Cardiac muscle cell (in vitro differentiated cells and primary cell): ENCODE measurements at regions not wholly inside any gene's neighbourhood (a gene's known extent, or its start where the extent isn't known, plus 50 kb on each side); places are given as distances from the start of the nearest gene placed in this dataset.

Source experiments
- DNase-seq, 2 donors: peaks; one replicate each; pipeline versions ENCODE4 v3.0.0 to v3.0.0-alpha.2; 2010 to 2017; ENCODE audit warnings: low read depth in 1 of 2, low spot score in 1 of 2
- H3K27ac ChIP-seq: fragments of 200-600 bp; sonication (generic); 2 replicates; pipeline ENCODE4 v1.5.1; 2016
- H3K27me3 ChIP-seq: fragments of 200-600 bp; sonication (generic); 2 replicates; pipeline ENCODE4 v1.6.0; 2016; ENCODE audit warnings: control low read depth
- H3K36me3 ChIP-seq: fragments of 200-600 bp; sonication (generic); 2 replicates; pipeline ENCODE4 v1.5.1; 2016; ENCODE audit warnings: control low read depth
- H3K4me1 ChIP-seq: fragments of 200-600 bp; sonication (generic); 2 replicates; pipeline ENCODE4 v1.8.1; 2017; ENCODE audit warnings: low read depth, mild to moderate bottlenecking, mixed run types
- H3K4me3 ChIP-seq: fragments of 200-600 bp; sonication (generic); 2 replicates; pipeline ENCODE4 v1.5.1; 2016; ENCODE audit warnings: mild to moderate bottlenecking
- H3K9me3 ChIP-seq: fragments of 200-600 bp; sonication (generic); 2 replicates; pipeline ENCODE4 v1.5.1; 2017; ENCODE audit warnings: low read depth, mild to moderate bottlenecking, control low read depth
- TF ChIP-seq, protein P1 (sequence below): IDR thresholded peaks from 2 replicates; pipeline ENCODE4 v1.5.1; 2012; ENCODE audit warnings: low read depth, mild to moderate bottlenecking, low read length

- TF ChIP-seq, protein P1, sequence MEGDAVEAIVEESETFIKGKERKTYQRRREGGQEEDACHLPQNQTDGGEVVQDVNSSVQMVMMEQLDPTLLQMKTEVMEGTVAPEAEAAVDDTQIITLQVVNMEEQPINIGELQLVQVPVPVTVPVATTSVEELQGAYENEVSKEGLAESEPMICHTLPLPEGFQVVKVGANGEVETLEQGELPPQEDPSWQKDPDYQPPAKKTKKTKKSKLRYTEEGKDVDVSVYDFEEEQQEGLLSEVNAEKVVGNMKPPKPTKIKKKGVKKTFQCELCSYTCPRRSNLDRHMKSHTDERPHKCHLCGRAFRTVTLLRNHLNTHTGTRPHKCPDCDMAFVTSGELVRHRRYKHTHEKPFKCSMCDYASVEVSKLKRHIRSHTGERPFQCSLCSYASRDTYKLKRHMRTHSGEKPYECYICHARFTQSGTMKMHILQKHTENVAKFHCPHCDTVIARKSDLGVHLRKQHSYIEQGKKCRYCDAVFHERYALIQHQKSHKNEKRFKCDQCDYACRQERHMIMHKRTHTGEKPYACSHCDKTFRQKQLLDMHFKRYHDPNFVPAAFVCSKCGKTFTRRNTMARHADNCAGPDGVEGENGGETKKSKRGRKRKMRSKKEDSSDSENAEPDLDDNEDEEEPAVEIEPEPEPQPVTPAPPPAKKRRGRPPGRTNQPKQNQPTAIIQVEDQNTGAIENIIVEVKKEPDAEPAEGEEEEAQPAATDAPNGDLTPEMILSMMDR: no peak
- Histone ChIP-seq H3K36me3 (no peaks in the 10 kb centered on the region), H3K4me3 (no peak overlapping the region), H3K27ac (no peak overlapping the region), H3K9me3 (no peaks in the 10 kb centered on the region), H3K27me3 (no peaks in the 10 kb centered on the region), H3K4me1 (no peaks in the 10 kb centered on the region)
- DNase-seq: no peak
Measured at GRCh38 chr6:71726121-71726520, 160.2 kb upstream of the RIMS1 start.

GRCh38 chr6:71727632-71728294 is 158.6 kb upstream of the RIMS1 start:
- no peaks in the 10 kb centered on the region for H3K4me1 ChIP-seq
- TF ChIP-seq, protein P1: no peak
- H3K9me3 ChIP-seq: no peaks in the 10 kb centered on the region
- H3K4me3 ChIP-seq: no peak overlapping the region
- no peaks in the 10 kb centered on the region for H3K36me3 ChIP-seq
- no peak overlapping the region for H3K27ac ChIP-seq
- H3K27me3 ChIP-seq: no peaks in the 10 kb centered on the region
- DNase-seq: peak in 1 of 2 donors; percentile 0

GRCh38 chr6:71730284-71730683 is 156.1 kb upstream of the RIMS1 start:
- TF ChIP-seq, protein P1: no peak
- Histone ChIP-seq H3K27me3 (no peaks in the 10 kb centered on the region), H3K27ac (no peak overlapping the region), H3K9me3 (no peaks in the 10 kb centered on the region), H3K4me1 (no peaks in the 10 kb centered on the region), H3K36me3 (no peaks in the 10 kb centered on the region), H3K4me3 (no peak overlapping the region)
- no peak for DNase-seq

- Histone ChIP-seq H3K9me3 (no peaks in the 10 kb centered on the region), H3K36me3 (no peaks in the 10 kb centered on the region), H3K4me3 (no peak overlapping the region), H3K27ac (no peak overlapping the region), H3K27me3 (no peaks in the 10 kb centered on the region), H3K4me1 (no peaks in the 10 kb centered on the region)
- no peak for DNase-seq
- TF ChIP-seq, protein P1: no peak
Measured at GRCh38 chr6:71733970-71734899, 152.1 kb upstream of the RIMS1 start.

DNA sequence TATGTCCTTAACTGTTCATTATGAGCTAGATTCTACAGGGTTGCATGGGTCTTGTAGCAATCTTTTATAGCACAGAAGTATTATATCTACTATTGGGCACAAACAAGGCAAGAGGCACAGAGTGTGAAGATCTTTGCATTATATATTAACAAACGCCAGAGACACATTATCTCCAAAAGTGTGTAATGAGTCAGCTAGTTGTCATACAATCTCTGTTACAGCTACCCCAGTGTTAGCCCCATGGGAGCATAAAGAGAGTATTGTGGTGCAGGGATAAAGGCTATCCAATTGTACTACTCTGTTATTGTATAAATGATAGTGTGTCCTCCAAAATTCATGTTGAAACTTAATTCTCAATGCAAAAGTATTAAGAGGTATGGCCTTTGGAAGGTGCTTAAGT is 148.4 kb upstream of the RIMS1 start:
- Histone ChIP-seq H3K36me3 (no peaks in the 10 kb centered on the region), H3K4me3 (no peak overlapping the region), H3K27ac (no peak overlapping the region), H3K9me3 (no peaks in the 10 kb centered on the region), H3K4me1 (peaks cover 6% of the 10 kb centered on the region), H3K27me3 (no peaks in the 10 kb centered on the region)
- TF ChIP-seq, protein P1: no peak
- no peak for DNase-seq
